ENCODE measurements at regions not wholly inside any gene's neighbourhood (a gene's known extent, or its start where the extent isn't known, plus 50 kb on each side); places are given as distances from the start of the nearest gene placed in this dataset.

GRCh38 chr5:159422361-159422760 is 92.1 kb upstream of the IL12B start:
- BruUV-seq (replicated peaks), result no TSS peak
- intact Hi-C loops (cut with micrococcal nuclease; ENCODE audit: unreplicated experiment), result no loop called here
- Histone ChIP-seq H3K4me1 (ENCODE audit: control insufficient read depth, insufficient read depth, low read length) (peaks cover 25% of the 10 kb centered on the region), H3K4me2 (ENCODE audit: control insufficient read depth, insufficient read depth) (no peak overlapping the region), H3K36me3 (ENCODE audit: control insufficient read depth in 2 of 2, insufficient read depth in 2 of 2, low read length in 1 of 2) (no peaks in the 10 kb centered on the region), H2AFZ (ENCODE audit: control insufficient read depth, low read depth, low read length) (no peak overlapping the region), H3K9ac (ENCODE audit: control insufficient read depth, insufficient read depth, low read length) (no peak overlapping the region), H3K27ac (ENCODE audit: control insufficient read depth, insufficient read depth) (no peak overlapping the region), H4K20me1 (ENCODE audit: control insufficient read depth, insufficient read depth) (no peaks in the 10 kb centered on the region), H3K79me2 (ENCODE audit: control insufficient read depth, insufficient read depth, low read length) (no peaks in the 10 kb centered on the region), H3K4me3 (no peak overlapping the region), H3K27me3 (replicated peaks in 1 of 2; ENCODE audit: control insufficient read depth in 2 of 2, insufficient read depth in 2 of 2, low read length in 1 of 2) (no peaks in the 10 kb centered on the region; a peak in 1 of 4 replicates), H3K9me3 (replicated peaks; ENCODE audit: control insufficient read depth, insufficient read depth, low read length) (no peaks in the 10 kb centered on the region; the same call in 2 of the 3 replicates)
- WGBS (ENCODE audit: insufficient coverage, insufficient replicate concordance, low lambda C conversion rate, missing lambda C conversion rate), result 66% methylated on average over 4 of the region's 4 CpGs
- POLR2A ChIA-PET, result interaction anchor here (1.1 kb wide), 1 partner anchor 35 kb away, joined by 3 read pairs; no protein-coding TSS in a partner anchor
- ATAC-seq (no peak), DNase-seq (ENCODE audit: low read depth, low spot score) (no peak), FAIRE-seq (no peak)
- in situ Hi-C loops (cut with MboI), result no loop called here
- RAD21 ChIA-PET (ENCODE audit: unreplicated experiment), result interaction anchor here (0.5 kb wide), 1 partner anchor 13 kb away, joined by 3 read pairs; no protein-coding TSS in a partner anchor
- SMC1A ChIA-PET (ENCODE audit: uncharacterized antibody, unreplicated experiment), result interaction anchor here (1.2 kb wide), 1 partner anchor 30 kb away, joined by 3 read pairs; no protein-coding TSS in a partner anchor
- TF ChIP-seq BRCA1 (IDR thresholded peaks at IDR 0.05; ENCODE audit: low read depth, low read length), result no peak
- no peak for TF ChIP-seq ESRRA (IDR thresholded peaks at IDR 0.05; ENCODE audit: low read length)
- no peak for TF ChIP-seq CBFB (IDR thresholded peaks at IDR 0.05; ENCODE audit: low read depth)
- TF ChIP-seq PRDM15 (CRISPR knock-in tag; IDR thresholded peaks at IDR 0.05), result no peak
- TF ChIP-seq IRF5 (IDR thresholded peaks at IDR 0.05; ENCODE audit: borderline replicate concordance), result no peak
- no peak for TF ChIP-seq TCF12 (IDR thresholded peaks at IDR 0.05; ENCODE audit: low read depth, low read length)
- CTCF ChIA-PET, result interaction anchor here (9.8 kb wide), 1 partner anchor 11 kb away, joined by 68 read pairs; no protein-coding TSS in a partner anchor

Data from GM12878 (cell line).